Ascending aorta (tissue), 2 donors: ENCODE measurements at regions not wholly inside any gene's neighbourhood (a gene's known extent, or its start where the extent isn't known, plus 50 kb on each side); places are given as distances from the start of the nearest gene placed in this dataset.

ENCODE experiments used
- DNase-seq, 2 donors: peaks; one replicate each; pipeline ENCODE4 v3.0.0-alpha.2; 2019; ENCODE audit warnings: low spot score in 2 of 2
- H3K27ac ChIP-seq, 2 donors: fragments of 200-600 bp; sonication (generic); one replicate each; pipeline ENCODE4 v1.5.1; 2016 to 2017; ENCODE audit warnings: mild to moderate bottlenecking in 1 of 2
- H3K27me3 ChIP-seq: fragments of 200-600 bp; sonication (generic); one replicate; pipeline ENCODE4 v1.5.1; 2017
- H3K36me3 ChIP-seq, 2 donors: fragments of 200-600 bp; sonication (generic); one replicate each; pipeline ENCODE4 v1.5.1; 2016
- H3K4me1 ChIP-seq, 2 donors: fragments of 200-600 bp; sonication (generic); one replicate each; pipeline ENCODE4 v1.5.1; 2016 to 2017; ENCODE audit warnings: mild to moderate bottlenecking in 1 of 2
- H3K4me3 ChIP-seq, 2 donors: fragments of 200-600 bp; sonication (generic); one replicate each; pipeline ENCODE4 v1.5.1; 2016 to 2017; ENCODE audit warnings: mild to moderate bottlenecking in 1 of 2
- H3K9me3 ChIP-seq, 2 donors: fragments of 200-600 bp; sonication (generic); one replicate each; pipeline ENCODE4 v1.5.1; 2016
- intact Hi-C: fragments of 100-400 bp; cut with DNase I; formaldehyde crosslinking; loops from one replicate; pipeline ENCODE4 v1.15.1; 2023
- TF ChIP-seq, protein P1 (sequence below), 3 experiments: fragments of 200-600 bp in 2 of 3; fragments of 450-650 bp in 1 of 3; sonication (generic) in 2 of 3; IDR thresholded peaks; one replicate each; pipeline ENCODE4 v1.5.1; 2016 to 2019; ENCODE audit warnings: antibody characterized with exemption in 3 of 3, mild to moderate bottlenecking in 1 of 3, moderate library complexity in 1 of 3

DNA sequence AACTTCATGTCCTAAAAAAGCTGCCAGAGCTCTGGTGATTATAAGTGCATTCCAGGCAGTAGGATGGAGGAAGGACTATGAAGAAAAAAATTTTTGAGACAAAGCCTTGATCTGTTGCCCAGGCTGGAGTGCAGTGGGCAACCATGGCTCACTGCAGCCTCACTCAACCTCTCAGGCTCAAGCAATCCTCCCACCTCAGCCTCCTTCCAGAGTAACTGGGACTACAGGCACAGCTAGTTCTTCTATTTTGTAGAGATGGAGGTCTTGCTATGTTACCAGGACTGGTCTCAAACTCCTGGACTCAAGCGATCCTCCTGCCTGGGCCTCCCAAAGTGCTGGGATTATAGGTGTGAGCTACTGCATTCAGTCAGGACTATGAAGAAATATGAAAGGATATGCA lies 161.2 kb downstream of the IRS2 start:
- intact Hi-C loops, result no loop called here
- Histone ChIP-seq H3K4me1 (peaks cover 0 to 3% of the 10 kb centered on the region in 2 donors), H3K27ac (no peak overlapping the region), H3K9me3 (no peaks in the 10 kb centered on the region), H3K36me3 (no peaks in the 10 kb centered on the region), H3K27me3 (no peaks in the 10 kb centered on the region), H3K4me3 (no peak overlapping the region)
- no peak for DNase-seq
- TF ChIP-seq, protein P1, sequence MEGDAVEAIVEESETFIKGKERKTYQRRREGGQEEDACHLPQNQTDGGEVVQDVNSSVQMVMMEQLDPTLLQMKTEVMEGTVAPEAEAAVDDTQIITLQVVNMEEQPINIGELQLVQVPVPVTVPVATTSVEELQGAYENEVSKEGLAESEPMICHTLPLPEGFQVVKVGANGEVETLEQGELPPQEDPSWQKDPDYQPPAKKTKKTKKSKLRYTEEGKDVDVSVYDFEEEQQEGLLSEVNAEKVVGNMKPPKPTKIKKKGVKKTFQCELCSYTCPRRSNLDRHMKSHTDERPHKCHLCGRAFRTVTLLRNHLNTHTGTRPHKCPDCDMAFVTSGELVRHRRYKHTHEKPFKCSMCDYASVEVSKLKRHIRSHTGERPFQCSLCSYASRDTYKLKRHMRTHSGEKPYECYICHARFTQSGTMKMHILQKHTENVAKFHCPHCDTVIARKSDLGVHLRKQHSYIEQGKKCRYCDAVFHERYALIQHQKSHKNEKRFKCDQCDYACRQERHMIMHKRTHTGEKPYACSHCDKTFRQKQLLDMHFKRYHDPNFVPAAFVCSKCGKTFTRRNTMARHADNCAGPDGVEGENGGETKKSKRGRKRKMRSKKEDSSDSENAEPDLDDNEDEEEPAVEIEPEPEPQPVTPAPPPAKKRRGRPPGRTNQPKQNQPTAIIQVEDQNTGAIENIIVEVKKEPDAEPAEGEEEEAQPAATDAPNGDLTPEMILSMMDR (IDR thresholded peaks at IDR 0.05), result no peak

DNA sequence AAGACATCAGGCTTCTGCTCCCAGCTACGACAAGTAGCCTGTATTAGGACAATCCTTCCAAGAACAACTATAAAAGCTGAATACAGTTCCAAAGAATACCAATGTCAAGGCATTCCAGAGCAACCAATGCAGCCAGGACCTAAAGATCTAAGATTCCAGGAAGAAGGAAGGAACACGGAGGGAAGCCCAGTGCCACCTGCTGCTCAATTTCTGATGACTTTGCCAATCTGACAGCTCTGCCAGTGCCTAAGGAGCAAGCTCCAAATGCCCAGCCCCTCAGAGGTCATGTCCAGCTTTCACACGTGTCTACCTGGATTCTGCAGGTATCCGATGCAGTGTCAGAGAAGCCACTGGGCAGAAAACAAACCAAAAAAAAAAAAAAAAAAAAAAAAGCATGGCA lies 164.4 kb downstream of the IRS2 start:
- no peak overlapping the region for H3K4me3 ChIP-seq
- intact Hi-C loops, result no loop called here
- no peaks in the 10 kb centered on the region for H3K4me1 ChIP-seq
- H3K27ac ChIP-seq, result no peak overlapping the region
- no peaks in the 10 kb centered on the region for H3K36me3 ChIP-seq
- H3K9me3 ChIP-seq, result no peaks in the 10 kb centered on the region
- no peak for DNase-seq
- no peaks in the 10 kb centered on the region for H3K27me3 ChIP-seq
- TF ChIP-seq, protein P1 (IDR thresholded peaks at IDR 0.05), result no peak

DNA sequence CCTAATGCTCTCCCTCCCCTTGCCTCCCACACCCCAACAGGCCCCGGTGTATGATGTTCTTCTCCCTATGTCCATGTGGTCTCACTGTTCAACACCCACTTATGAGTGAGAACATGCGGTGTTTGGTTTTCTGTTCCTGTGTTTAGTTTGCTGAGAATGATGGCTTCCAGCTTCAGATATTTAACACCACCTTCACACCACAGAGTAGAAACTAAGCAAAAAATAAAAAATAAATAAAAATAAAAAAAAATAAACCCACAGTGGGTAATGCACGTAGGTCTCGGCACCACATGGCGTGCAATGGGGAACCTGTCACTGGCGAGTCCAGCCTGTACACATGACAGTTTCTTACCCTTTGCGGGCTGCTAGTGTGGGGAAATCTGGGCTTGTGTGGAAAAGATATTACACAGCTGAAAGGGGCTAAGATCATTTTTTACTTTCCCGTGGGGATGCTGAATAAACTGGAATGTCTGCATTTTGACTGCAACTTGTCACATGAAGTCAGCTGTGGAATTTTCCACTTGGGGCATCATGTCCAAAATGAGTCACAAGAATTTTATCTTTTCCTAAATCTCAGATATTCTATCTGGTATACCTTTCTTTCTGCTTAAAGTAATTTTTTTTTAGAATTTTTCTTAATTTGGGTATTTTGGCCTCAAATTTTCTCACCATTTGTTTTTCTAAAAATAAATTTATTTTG lies 170.5 kb downstream of the IRS2 start:
- H3K27me3 ChIP-seq, result no peaks in the 10 kb centered on the region
- no peaks in the 10 kb centered on the region for H3K9me3 ChIP-seq
- DNase-seq, result no peak
- H3K36me3 ChIP-seq, result no peaks in the 10 kb centered on the region
- TF ChIP-seq, protein P1 (IDR thresholded peaks at IDR 0.05), result no peak
- no peak overlapping the region for H3K27ac ChIP-seq
- H3K4me3 ChIP-seq, result no peak overlapping the region
- H3K4me1 ChIP-seq, result no peaks in the 10 kb centered on the region
- intact Hi-C loops, result no loop called here

DNA sequence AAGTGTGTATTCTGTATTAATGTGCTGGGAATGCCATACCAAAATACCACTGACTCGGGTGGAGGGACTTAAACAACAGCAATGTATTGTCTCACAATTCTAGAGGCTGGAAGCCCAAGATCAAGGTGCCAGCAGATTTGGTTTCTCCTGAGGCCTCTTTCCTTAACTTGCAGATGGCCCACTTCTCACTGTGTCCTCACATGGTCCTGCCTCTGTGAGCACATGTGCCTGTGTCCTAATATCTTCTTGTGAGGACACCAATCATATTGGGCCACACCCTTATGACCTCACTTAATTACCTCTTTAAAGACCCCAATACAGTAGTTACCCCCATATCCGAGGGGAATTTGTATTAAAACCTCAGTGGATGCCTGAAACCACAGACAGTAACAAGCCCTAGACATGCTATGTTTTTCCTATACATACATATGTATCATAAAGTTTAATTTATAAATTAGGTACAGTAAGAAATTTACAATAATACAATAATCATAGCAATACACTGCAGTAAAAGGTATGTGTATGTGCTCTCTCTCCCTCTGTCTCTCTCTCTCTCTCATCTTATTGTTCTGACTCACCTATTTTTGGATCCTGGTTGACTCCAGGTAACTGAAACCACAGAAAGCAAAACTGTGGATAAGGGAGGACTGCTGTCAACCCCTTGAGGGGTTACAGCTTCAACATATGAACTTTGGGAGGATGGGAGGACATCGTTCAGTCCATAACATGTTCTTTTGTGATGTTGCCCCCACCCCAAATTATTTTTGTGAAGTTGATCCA lies 174.3 kb downstream of the IRS2 start:
- no peak overlapping the region for H3K4me3 ChIP-seq
- intact Hi-C loops, result no loop called here
- H3K27me3 ChIP-seq, result no peaks in the 10 kb centered on the region
- H3K9me3 ChIP-seq, result no peaks in the 10 kb centered on the region
- TF ChIP-seq, protein P1 (IDR thresholded peaks at IDR 0.05), result no peak
- H3K36me3 ChIP-seq, result no peaks in the 10 kb centered on the region
- no peak for DNase-seq
- H3K27ac ChIP-seq, result no peak overlapping the region
- H3K4me1 ChIP-seq, result no peaks in the 10 kb centered on the region

DNA sequence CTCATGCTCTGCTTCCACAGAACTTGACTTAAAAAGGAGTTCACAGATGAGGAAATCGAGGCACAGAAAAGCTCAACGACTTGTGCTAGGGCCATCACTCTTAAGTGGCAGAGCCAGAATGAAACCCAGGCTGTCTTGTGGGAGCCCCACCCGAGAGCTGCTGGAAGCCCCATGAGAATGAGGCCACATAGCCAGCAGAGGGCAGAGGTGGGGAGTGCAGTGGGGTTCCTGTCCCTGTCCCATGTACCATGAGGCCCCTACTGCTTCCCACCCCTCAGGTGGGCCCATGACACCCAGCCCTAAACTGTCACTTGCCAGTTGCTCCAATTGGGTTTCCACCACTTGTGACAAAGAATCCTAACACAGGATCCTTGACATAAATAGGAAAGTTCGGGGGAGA lies 175.9 kb downstream of the IRS2 start:
- H3K27ac ChIP-seq, result no peak overlapping the region
- H3K36me3 ChIP-seq, result no peaks in the 10 kb centered on the region
- intact Hi-C loops, result no loop called here
- no peaks in the 10 kb centered on the region for H3K9me3 ChIP-seq
- no peak for DNase-seq
- no peaks in the 10 kb centered on the region for H3K27me3 ChIP-seq
- TF ChIP-seq, protein P1 (IDR thresholded peaks at IDR 0.05), result no peak
- no peaks in the 10 kb centered on the region for H3K4me1 ChIP-seq
- H3K4me3 ChIP-seq, result no peak overlapping the region
